SJCRH30 (cell line): ENCODE measurements at regions not wholly inside any gene's neighbourhood (a gene's known extent, or its start where the extent isn't known, plus 50 kb on each side); places are given as distances from the start of the nearest gene placed in this dataset.
"Not testable (repeated sequence)": the region's sequence is repeated elsewhere in the genome, so short reads cannot be mapped to it uniquely, and the experiment has no call there.

Experiments used
- DNase-seq, 2 experiments: peaks; one replicate each; pipeline ENCODE4 v3.0.0-alpha.2; 2015 to 2020
- H3K27ac ChIP-seq: fragments of 250-450 bp; sonication (Bioruptor Pico); 2 replicates; pipeline ENCODE4 v1.5.1; 2020; ENCODE audit warnings: mild to moderate bottlenecking, moderate library complexity
- H3K27me3 ChIP-seq: fragments of 250-450 bp; sonication (Bioruptor Pico); 2 replicates; pipeline ENCODE4 v1.5.1; 2020; ENCODE audit warnings: mild to moderate bottlenecking, moderate library complexity
- H3K36me3 ChIP-seq: fragments of 250-450 bp; sonication (Bioruptor Pico); 2 replicates; pipeline ENCODE4 v1.5.1; 2020; ENCODE audit warnings: mild to moderate bottlenecking, moderate library complexity
- H3K4me1 ChIP-seq: fragments of 250-450 bp; sonication (Bioruptor Pico); 2 replicates; pipeline ENCODE4 v1.5.1; 2020; ENCODE audit warnings: mild to moderate bottlenecking, moderate library complexity
- H3K4me3 ChIP-seq: fragments of 250-450 bp; sonication (Bioruptor Pico); 2 replicates; pipeline ENCODE4 v1.5.1; 2020; ENCODE audit warnings: mild to moderate bottlenecking, moderate library complexity
- H3K9me3 ChIP-seq: fragments of 250-450 bp; sonication (Bioruptor Pico); replicated peaks from 2 replicates; pipeline ENCODE4 v1.5.1; 2020; ENCODE audit warnings: mild to moderate bottlenecking, moderate library complexity

DNA sequence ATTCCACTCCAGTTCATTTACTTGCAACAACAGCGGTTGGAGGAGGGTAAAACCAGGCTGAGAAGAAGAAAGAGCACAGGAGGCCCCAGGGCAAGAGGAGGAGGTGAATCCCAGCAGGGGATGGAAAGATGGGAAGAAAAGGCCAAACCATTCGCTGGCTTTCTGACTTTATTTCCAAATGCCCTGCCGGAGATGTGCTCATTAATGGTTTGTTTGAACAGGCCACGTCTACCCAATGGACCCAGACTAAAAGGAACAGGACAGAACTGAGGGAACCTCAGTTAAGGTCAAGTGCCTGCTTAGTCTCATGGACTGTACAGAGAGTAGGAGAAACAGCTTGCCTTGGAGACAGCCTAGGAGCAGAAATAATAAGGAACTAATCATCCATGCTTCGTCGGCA is 121.6 kb upstream of the NDUFV2 start:
- Histone ChIP-seq H3K27me3 (no peaks in the 10 kb centered on the region), H3K4me1 (no peaks in the 10 kb centered on the region), H3K36me3 (no peaks in the 10 kb centered on the region), H3K27ac (no peak overlapping the region), H3K9me3 (no peaks in the 10 kb centered on the region), H3K4me3 (no peak overlapping the region)
- no peak for DNase-seq

DNA sequence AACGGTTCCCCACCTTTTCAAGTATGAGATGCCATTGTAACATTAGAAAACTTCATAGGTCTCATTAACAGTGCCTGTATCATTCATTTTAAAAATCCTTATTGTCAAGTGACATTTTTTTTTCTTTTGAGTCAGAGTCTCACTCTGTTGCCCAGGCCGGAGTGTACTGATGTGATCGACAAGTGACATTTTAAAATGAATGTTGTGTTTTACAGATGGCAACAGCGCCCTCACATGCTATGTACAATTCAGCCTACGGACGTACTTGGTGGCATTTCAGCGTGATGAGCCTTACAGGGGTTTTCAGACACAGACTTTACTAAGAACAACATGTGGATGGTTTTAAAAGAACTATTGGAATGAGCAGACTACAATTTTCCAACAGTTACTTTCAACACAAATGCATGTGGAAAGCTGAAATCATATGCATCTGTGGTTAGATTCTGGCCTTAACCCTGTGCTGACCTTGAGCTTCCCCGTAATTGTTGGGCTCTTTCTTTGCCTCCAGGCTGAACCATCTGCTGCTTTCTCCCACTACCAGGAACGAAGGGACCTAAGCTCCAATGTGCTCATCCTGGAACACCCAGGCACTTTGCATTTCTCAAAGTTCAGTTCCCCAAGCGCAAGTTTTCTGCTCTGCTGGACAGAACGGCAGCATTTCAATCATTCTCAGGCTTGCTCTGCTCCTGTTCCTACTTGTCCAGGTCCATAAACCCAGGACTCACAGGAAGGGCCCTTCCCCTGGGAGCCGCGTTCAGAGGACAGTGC is 119.9 kb upstream of the NDUFV2 start:
- H3K4me3 ChIP-seq, result no peak overlapping the region
- H3K36me3 ChIP-seq, result no peaks in the 10 kb centered on the region
- peak; percentile 8 to 22 for DNase-seq
- no peaks in the 10 kb centered on the region for H3K27me3 ChIP-seq
- no peaks in the 10 kb centered on the region for H3K9me3 ChIP-seq
- H3K27ac ChIP-seq, result no peak overlapping the region
- no peaks in the 10 kb centered on the region for H3K4me1 ChIP-seq

DNA sequence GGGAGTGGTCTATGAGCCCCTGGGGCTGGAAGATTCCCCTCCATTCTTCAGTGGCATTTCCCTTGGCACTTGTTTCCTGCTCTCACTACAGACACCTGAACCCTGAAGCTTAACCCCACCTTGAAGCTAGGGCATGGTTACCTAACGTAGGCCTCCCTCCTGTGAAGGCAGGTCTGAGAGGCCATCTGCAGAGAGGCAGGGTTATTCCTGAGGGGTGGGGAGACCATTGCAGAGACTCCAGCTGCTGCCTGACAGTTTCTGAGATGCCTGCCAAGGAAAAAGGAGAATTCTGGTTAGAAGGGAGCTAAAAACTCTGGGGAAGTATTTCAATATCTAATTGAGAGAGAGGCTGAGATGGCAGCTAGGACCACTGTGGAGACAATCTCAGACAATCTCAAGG is 119.3 kb upstream of the NDUFV2 start:
- Histone ChIP-seq H3K27me3 (no peaks in the 10 kb centered on the region), H3K36me3 (no peaks in the 10 kb centered on the region), H3K4me3 (no peak overlapping the region), H3K9me3 (no peaks in the 10 kb centered on the region), H3K4me1 (no peaks in the 10 kb centered on the region), H3K27ac (no peak overlapping the region)
- DNase-seq, result no peak

DNA sequence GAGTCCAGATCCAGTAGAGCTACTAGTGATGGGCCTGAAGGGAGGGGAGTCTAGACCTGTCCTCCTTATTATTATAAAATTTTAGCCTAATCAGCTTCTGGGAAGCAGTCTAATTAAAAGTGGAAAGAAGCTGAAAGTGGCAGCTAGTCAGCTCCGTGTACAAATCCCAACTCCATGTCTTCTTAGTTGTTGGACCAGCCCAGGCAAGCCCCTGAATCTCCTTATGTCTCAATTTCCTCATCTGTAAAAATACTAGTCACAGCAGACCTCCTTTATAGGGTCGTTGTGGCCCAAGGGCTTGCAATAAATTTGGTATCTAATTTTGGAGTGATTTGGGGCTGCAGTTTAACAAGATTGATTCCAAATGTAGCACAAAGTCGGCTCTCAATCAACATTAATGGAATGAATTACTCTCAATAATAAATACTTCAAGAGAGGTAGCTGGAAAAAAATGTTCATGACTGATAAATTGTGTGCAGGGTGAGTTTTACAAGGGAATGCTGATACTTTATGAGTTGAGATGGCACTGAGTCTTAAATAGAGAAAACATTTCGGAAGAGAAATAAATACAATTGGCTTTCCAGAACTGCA is 118.3 kb upstream of the NDUFV2 start:
- Histone ChIP-seq H3K36me3 (no peaks in the 10 kb centered on the region), H3K4me1 (no peaks in the 10 kb centered on the region), H3K4me3 (no peak overlapping the region), H3K27me3 (no peaks in the 10 kb centered on the region), H3K9me3 (no peaks in the 10 kb centered on the region), H3K27ac (no peak overlapping the region)
- no peak for DNase-seq

DNA sequence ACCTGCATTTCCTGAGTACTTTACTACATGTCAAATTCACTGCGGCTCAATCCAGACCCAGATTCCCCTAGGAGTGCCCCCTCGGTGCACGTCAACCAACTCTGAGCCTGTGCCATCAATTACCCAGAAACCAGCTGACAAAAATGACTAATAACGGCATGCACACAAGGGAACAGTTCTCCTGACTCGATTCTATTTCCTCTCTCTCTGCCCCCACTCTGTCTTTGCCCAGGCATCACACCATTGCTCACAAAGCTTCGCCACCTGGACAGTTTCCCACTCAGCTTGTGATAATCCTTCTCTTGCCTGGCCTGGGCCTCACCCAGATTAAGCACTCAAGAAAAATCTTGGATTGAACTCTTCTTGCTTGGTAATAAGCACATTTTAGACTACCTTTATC is 115.3 kb upstream of the NDUFV2 start:
- H3K27me3 ChIP-seq, result no peaks in the 10 kb centered on the region
- H3K4me3 ChIP-seq, result no peak overlapping the region
- no peak for DNase-seq
- H3K4me1 ChIP-seq, result no peaks in the 10 kb centered on the region
- no peaks in the 10 kb centered on the region for H3K9me3 ChIP-seq
- no peaks in the 10 kb centered on the region for H3K36me3 ChIP-seq
- H3K27ac ChIP-seq, result no peak overlapping the region

DNA sequence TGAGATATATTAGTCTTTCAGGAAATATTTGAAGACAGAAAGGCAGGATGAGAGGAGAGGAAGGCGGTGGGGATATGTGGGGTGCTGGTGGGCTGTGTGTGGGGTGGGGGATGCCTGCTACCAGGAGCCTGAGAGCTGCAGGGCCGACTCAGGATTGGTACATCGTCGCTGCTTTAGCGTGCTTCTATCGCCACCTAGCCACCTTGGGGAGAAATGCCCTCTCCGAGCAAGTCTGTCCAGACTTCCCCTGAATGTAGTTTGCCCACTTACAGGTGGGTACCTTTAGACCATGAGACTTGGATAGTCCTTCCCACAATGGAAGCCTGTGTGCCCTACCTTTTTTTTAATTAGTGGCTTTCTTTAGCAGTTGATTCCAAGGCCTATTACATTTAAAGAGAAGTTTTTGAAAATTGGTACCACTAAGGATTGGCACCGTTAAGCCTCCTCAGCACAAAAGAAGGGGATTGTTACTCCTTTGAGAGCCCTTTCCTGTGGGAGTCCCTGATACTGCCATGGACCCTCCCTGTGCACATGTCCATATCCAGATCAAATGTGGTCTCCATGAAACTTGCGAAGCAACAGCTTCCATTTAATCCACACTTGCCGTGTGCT is 114.1 kb upstream of the NDUFV2 start:
- H3K36me3 ChIP-seq, result no peaks in the 10 kb centered on the region
- DNase-seq, result peak; percentile 37 to 67
- no peaks in the 10 kb centered on the region for H3K27me3 ChIP-seq
- no peaks in the 10 kb centered on the region for H3K4me1 ChIP-seq
- H3K27ac ChIP-seq, result no peak overlapping the region
- H3K9me3 ChIP-seq, result no peaks in the 10 kb centered on the region
- H3K4me3 ChIP-seq, result no peak overlapping the region

DNA sequence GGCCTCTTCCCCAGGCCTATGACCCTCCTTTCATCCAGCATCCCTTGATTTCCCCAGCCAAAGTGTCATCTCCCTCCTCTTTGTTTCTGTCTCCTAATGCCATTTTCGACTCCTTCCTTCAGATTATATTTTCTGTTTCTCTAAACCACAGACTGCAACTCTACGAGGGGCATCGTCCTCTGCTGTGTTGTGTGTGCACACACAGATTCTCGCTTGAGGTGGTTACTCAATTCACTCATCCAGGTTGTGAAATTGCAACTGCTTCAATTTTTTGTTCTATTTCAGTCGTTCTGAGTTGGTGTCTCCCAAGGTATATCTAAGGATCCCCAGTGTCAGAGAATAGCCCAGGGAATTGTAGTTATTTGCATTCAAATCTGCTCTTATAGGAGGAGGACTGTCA is 113.5 kb upstream of the NDUFV2 start:
- no peak for DNase-seq
- H3K27ac ChIP-seq, result no peak overlapping the region
- H3K9me3 ChIP-seq, result no peaks in the 10 kb centered on the region
- no peaks in the 10 kb centered on the region for H3K27me3 ChIP-seq
- no peaks in the 10 kb centered on the region for H3K36me3 ChIP-seq
- H3K4me3 ChIP-seq, result no peak overlapping the region
- H3K4me1 ChIP-seq, result no peaks in the 10 kb centered on the region

DNA sequence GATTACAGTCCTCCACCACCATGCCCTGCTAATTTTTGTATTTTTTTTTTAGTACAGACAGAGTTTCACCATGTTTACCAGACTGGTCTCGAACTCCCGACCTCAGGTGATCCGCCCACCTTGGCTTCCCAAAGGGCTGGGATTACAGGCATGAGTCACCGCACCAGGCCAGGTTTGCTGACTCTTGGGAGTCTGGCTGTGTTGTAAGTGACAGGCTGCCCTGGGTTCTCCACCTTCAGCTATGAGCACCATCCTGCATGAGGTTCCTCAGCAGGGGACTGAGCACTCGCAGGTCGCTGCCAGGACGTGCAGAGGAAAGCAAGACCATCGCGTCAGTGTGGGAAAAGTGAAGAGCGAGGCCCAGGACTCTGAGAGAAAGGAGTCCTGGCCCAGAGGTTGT is 112.6 kb upstream of the NDUFV2 start:
- Histone ChIP-seq H3K27ac (no peak overlapping the region), H3K9me3 (no peaks in the 10 kb centered on the region), H3K4me1 (no peaks in the 10 kb centered on the region), H3K27me3 (no peaks in the 10 kb centered on the region), H3K4me3 (no peak overlapping the region), H3K36me3 (no peaks in the 10 kb centered on the region)
- DNase-seq, result no peak

DNA sequence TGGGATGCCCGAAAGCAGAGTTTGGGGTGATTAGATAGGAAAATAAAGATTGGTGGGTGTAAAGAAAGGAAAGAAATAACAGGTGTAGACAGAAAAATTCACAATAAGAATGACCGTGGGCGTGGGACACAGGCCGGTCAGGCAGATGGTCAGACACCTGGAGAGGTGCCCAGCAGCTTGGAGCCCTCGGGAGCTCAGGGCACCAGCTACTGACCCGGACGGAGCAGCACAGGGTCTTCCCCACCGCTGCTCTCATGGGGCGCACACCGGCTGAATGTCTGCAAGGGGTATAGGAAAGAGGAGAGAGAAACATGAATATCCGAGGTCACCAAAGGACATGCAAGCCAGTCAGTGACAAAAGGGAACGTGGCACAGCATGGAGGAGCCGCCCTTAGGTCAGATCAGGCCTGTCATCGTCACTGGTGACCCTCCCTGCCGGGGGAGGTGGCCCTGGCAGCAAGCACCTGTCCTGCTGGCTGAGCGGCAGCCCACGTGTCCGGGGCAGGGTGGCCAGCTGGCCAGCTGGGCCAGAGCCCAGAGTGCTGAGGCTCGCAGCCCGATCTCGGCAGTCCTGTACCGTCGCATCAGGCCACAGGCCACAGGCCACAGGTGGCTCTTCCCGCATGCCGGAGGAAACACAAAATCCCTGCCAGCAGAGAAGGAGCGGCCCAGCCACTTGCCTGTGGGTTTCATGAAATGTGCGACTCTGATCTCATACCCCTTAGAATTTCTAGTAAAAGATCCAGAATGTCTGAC is 112.0 kb upstream of the NDUFV2 start:
- Histone ChIP-seq H3K4me1 (no peaks in the 10 kb centered on the region), H3K36me3 (no peaks in the 10 kb centered on the region), H3K4me3 (no peak overlapping the region), H3K27ac (no peak overlapping the region), H3K9me3 (no peaks in the 10 kb centered on the region), H3K27me3 (no peaks in the 10 kb centered on the region)
- DNase-seq, result peak; percentile 8 to 23

DNA sequence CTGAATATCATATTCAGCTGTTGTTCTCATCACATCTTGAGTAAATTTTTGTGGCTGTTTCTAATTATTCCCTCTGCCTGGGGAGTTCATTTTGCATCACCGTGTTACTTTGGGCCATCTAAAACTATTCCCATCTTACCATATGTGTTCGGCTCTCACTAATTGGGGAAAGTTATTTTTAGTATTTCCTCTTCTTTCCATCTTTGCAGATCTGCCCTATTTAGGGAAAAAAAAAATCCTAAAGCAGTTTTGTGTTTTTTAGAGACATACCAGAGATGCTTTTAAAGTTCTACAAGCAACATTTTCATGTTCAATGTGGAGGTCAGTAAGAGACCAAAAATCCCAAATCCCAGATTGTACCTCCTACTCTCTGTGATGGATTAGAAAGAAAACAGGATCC is 111.3 kb upstream of the NDUFV2 start:
- H3K9me3 ChIP-seq, result no peaks in the 10 kb centered on the region
- no peak overlapping the region for H3K27ac ChIP-seq
- DNase-seq, result no peak
- no peaks in the 10 kb centered on the region for H3K4me1 ChIP-seq
- H3K36me3 ChIP-seq, result no peaks in the 10 kb centered on the region
- no peaks in the 10 kb centered on the region for H3K27me3 ChIP-seq
- H3K4me3 ChIP-seq, result no peak overlapping the region

DNA sequence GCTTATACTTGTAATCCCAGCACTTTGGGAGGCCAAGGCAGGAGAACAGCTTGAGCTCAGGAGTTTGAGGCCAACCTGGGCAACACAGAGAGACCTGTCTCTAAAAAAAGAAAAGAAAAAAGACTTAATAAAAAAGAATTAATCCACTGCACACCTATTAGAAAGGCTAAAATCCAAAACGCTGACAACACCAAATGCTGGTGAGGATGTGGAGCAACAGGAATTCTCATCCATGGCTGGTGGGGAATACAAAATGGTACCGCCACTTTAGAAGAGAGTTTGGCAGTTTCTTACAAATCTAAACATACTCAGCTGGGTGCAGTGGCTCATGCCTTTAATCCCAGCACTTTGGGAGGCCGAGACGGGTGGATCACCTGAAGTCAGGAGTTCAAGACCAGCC is 110.0 kb upstream of the NDUFV2 start:
- not testable (repeated sequence) for H3K4me3 ChIP-seq, H3K36me3 ChIP-seq, H3K9me3 ChIP-seq, H3K4me1 ChIP-seq, H3K27ac ChIP-seq, H3K27me3 ChIP-seq, DNase-seq

DNA sequence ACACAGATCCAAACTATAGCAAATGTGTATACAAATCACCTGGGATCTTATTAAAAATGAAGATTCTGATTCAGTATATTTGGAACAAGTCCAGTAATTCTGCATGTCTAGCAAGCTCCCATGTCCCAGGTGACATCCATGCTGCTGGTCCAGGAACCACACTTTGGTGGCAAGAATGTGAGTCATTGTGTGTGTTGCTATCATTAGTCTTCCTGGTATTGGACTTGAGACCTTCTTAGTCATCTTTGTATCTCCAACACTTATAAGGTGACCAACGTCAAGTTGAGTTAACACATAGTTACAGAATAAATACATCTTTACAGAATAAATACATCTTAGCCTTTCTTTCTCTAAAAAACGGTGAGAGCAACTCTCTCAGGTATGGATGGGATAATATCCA is 107.9 kb upstream of the NDUFV2 start:
- no peaks in the 10 kb centered on the region for H3K4me1 ChIP-seq
- no peaks in the 10 kb centered on the region for H3K27me3 ChIP-seq
- H3K9me3 ChIP-seq, result no peaks in the 10 kb centered on the region
- H3K4me3 ChIP-seq, result no peak overlapping the region
- no peak overlapping the region for H3K27ac ChIP-seq
- DNase-seq, result no peak
- H3K36me3 ChIP-seq, result no peaks in the 10 kb centered on the region

DNA sequence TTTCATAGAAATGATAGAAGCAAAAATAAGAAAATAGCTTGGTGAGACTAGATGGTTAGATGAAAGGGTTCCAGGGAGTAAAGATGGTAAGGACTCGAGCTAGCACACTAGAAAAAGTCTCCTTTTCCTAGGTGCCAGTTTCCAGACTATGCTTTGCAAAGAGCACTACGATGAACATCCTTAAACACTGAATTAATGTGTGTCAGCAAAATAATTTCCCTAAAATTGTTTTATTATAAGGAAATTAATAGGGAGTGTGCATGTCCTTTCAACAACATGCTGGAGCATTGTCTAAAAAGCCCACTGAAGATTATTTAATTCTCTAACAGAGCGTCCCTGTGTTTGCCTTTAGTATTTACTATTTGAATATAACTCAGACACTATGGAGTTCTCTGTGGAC is 107.4 kb upstream of the NDUFV2 start:
- Histone ChIP-seq H3K27me3 (no peaks in the 10 kb centered on the region), H3K4me1 (no peaks in the 10 kb centered on the region), H3K27ac (no peak overlapping the region), H3K4me3 (no peak overlapping the region), H3K36me3 (no peaks in the 10 kb centered on the region), H3K9me3 (no peaks in the 10 kb centered on the region)
- DNase-seq, result no peak

DNA sequence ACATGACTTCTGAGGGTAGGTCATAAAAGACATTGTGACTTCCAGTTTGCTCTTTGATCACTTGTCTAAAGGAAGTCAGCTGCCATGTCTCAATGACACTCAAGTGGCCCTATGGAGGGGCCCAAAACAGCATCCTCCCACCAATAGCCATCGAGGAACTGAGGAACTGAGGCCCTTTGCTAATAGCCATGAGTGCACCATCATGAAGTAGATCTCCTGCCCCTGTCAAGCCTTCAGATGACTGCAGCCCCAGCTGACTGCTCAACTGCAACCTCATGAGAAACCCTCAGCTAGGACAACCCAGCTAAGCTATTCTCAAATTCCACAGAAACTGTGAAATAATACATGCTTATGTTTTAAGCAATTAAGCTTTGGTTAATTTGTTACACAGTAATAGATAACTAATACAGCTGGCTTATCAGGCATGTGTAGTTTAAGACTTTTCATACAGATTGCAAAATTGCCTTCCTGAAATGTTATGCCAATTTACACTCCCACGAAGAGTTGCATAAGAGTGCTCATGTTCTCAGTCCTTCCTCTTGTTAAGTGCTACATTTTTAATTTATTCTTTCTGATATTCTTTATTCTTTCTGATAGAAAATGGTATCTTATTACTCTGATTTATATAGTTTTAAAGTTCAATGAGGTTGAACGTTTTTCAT is 105.6 kb upstream of the NDUFV2 start:
- no peaks in the 10 kb centered on the region for H3K27me3 ChIP-seq
- no peak for DNase-seq
- H3K4me1 ChIP-seq, result no peaks in the 10 kb centered on the region
- no peaks in the 10 kb centered on the region for H3K36me3 ChIP-seq
- H3K9me3 ChIP-seq, result no peaks in the 10 kb centered on the region
- H3K4me3 ChIP-seq, result no peak overlapping the region
- no peak overlapping the region for H3K27ac ChIP-seq

DNA sequence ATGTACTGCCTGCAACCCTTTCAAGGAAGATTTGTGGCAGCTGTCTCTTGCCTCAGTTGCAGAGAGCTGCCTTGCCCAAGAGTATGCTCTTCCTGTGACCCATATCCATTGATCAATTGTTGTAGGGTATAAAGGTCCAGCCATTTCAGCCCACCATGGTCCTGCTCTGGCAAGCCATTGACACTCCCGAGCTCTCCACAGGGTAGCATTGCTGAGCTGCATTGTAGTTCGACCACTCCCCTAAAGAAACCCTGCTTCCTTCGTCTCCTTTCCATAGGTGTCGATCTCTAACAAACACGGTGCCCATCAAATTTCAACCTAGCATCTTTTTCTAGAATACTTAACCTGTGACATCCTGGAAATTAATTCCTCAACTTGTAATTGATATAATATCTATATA is 104.9 kb upstream of the NDUFV2 start:
- Histone ChIP-seq H3K9me3 (no peaks in the 10 kb centered on the region), H3K27me3 (no peaks in the 10 kb centered on the region), H3K27ac (no peak overlapping the region), H3K4me3 (no peak overlapping the region), H3K4me1 (no peaks in the 10 kb centered on the region), H3K36me3 (no peaks in the 10 kb centered on the region)
- DNase-seq, result no peak
